Urinary bladder (tissue), 3 donors: ENCODE measurements at regions not wholly inside any gene's neighbourhood (a gene's known extent, or its start where the extent isn't known, plus 50 kb on each side); places are given as distances from the start of the nearest gene placed in this dataset.

Experiments used
- DNase-seq: peaks from one replicate; pipeline ENCODE4 v3.0.0-alpha.2; 2015; ENCODE audit errors: extremely low spot score
- H3K27ac ChIP-seq: one replicate; pipeline ENCODE4 v1.5.1; 2013; ENCODE audit warnings: low read depth, mild to moderate bottlenecking, moderate library complexity
- H3K36me3 ChIP-seq: one replicate; pipeline ENCODE4 v1.6.1; 2013; ENCODE audit warnings: mild to moderate bottlenecking, moderate library complexity; ENCODE audit not compliant: insufficient read depth
- H3K4me1 ChIP-seq: one replicate; pipeline ENCODE4 v1.6.1; 2013; ENCODE audit warnings: mild to moderate bottlenecking, moderate library complexity; ENCODE audit not compliant: insufficient read depth
- H3K4me3 ChIP-seq: one replicate; pipeline ENCODE4 v1.5.1; 2013; ENCODE audit warnings: low read depth, low read length
- WGBS: extraction: QIAGEN DNeasy Blood & Tissue Kit; methylation state at CpG from one replicate; pipeline ENCODE4 v1.1.7; 2013; 5-methylcytosine and 5-hydroxymethylcytosine counted together
- donor health status: healthy with polysubstance abuse.
- donor health status: healthy.

DNA sequence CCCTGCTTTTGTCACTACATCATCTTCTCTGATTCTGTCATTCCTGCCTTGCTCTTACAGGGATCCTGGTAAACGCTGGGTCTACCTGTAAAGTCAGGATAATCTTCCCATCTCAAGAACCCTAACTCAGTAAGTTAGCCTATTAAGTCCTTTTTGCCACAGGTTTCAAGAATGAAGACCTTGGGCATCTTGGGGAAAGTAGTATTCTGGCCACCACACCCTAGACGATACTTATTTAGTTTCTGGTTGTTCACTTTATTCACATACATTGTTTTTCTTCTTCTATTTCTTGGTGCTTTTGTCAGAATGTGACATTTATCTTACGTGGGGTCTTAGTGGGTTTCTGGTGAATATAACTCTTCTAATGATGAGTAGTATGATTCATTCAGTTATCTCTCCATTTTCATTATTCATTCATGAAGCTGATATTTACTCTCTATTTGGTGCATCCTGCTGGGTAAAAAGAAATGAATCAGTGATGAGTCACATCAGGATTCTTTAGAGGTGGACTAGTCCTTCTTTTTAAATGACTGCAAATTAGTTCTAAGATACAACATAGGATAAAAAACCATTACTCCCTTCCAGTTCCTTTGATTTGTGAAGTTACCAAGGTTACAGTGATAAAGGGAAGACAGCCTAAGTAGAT, 514.4 kb upstream of the B3GALT2 start:
- WGBS: 88% methylated on average over 3 of the region's 3 CpGs
- no peak for DNase-seq
- Histone ChIP-seq H3K4me3 (no peak overlapping the region), H3K4me1 (no peaks in the 10 kb centered on the region), H3K27ac (no peak overlapping the region), H3K36me3 (no peaks in the 10 kb centered on the region)

- DNase-seq: no peak
- no peaks in the 10 kb centered on the region for H3K36me3 ChIP-seq
- no peaks in the 10 kb centered on the region for H3K4me1 ChIP-seq
- no peak overlapping the region for H3K4me3 ChIP-seq
- no peak overlapping the region for H3K27ac ChIP-seq
- WGBS: 90% methylated on average over 4 of the region's 4 CpGs
These were observed 512.8 kb upstream of the B3GALT2 start for GRCh38 chr1:193699261-193699660.

GRCh38 chr1:193697776-193698175, 511.4 kb upstream of the B3GALT2 start:
- Histone ChIP-seq H3K4me3 (no peak overlapping the region), H3K4me1 (no peaks in the 10 kb centered on the region), H3K27ac (no peak overlapping the region), H3K36me3 (no peaks in the 10 kb centered on the region)
- 93% methylated on average over 3 of the region's 3 CpGs for WGBS
- DNase-seq: no peak

DNA sequence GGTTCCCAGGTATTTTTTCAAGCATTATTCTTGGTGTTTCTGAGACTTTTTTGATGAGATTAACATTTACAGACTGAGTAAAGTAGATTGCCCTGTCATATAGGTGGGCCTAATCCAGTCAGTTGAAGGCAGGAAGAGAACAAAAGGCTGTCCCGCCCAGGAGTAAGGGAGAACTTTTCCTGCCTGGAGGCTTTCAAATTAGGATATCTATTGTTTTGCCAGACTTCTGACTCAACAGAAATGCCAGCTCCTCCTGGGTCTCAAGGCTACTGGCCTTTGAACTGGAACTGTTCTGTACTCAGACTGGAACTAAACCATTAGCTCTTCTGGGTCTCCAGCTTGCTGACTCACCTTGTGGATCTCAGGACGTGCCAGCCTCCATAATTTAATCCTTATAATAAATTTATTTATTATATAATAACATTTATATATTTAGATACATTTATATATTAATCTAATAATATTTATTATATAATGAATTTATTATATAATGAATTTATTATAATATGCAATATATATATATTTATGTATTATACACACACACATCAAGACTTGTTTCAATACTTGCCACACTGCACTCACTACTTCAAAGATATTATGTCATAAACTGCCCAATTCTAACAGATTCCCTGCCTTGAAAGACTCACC, 510.8 kb upstream of the B3GALT2 start:
- 91% methylated on average over 2 of the region's 2 CpGs for WGBS

GRCh38 chr1:193694741-193695140, 508.3 kb upstream of the B3GALT2 start:
- no peak overlapping the region for H3K27ac ChIP-seq
- no peaks in the 10 kb centered on the region for H3K36me3 ChIP-seq
- no peak for DNase-seq
- H3K4me1 ChIP-seq: no peaks in the 10 kb centered on the region
- WGBS: 91% methylated on average over 1 of the region's 1 CpG
- no peak overlapping the region for H3K4me3 ChIP-seq

More for the DNA sequence above, 510.8 kb upstream of the B3GALT2 start:
- H3K36me3 ChIP-seq: no peaks in the 10 kb centered on the region
- H3K4me3 ChIP-seq: no peak overlapping the region
- no peak for DNase-seq
- no peaks in the 10 kb centered on the region for H3K4me1 ChIP-seq
- H3K27ac ChIP-seq: no peak overlapping the region

DNA sequence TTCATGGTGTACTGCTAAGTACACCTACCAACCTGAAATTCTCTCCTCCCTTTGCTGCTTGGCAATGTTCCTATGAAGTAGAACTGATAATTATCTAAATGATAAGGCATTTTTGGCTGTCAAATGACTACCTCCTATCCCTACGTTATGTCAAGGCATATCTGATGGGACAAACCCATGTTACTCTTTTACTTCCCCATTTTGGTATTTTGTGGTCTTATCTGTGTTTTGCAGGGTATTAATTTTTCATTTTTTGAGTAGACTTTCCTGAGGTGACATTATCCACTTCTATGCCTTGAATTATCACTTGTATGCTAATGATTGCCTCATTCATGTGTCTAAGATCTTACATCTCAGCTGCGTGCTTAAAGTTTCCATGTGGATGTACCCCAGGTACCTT, 499.6 kb upstream of the B3GALT2 start:
- DNase-seq: no peak
- Histone ChIP-seq H3K27ac (no peak overlapping the region), H3K4me3 (no peak overlapping the region), H3K36me3 (no peaks in the 10 kb centered on the region), H3K4me1 (no peaks in the 10 kb centered on the region)
- WGBS: 84% methylated on average over 2 of the region's 2 CpGs

- WGBS: 71% methylated on average over 1 of the region's 1 CpG
- Histone ChIP-seq H3K4me3 (no peak overlapping the region), H3K27ac (no peak overlapping the region), H3K4me1 (no peaks in the 10 kb centered on the region), H3K36me3 (no peaks in the 10 kb centered on the region)
- DNase-seq: no peak
These were observed 495.0 kb upstream of the B3GALT2 start for GRCh38 chr1:193681422-193681821.

DNA sequence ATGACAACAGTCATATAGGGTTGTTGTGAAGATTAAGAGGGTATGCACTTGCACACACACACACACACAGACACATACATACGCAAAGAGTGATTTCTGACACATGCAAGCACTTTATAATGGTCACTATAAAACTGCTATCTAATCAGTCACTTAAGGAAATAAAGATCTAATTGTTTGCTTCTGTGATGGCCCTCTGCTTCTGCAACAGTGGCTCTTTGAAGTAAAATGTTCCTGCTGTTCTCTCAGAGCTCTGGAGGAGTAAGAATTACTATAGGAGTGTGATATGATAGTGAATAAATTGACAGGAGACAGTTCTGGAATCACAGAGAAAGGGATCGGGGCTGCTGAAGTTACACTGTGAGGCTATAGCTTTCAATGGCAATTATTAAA, 494.5 kb upstream of the B3GALT2 start:
- Histone ChIP-seq H3K36me3 (no peaks in the 10 kb centered on the region), H3K4me3 (no peak overlapping the region), H3K27ac (no peak overlapping the region), H3K4me1 (no peaks in the 10 kb centered on the region)
- no peak for DNase-seq
- 35% methylated on average over 2 of the region's 2 CpGs for WGBS

DNA sequence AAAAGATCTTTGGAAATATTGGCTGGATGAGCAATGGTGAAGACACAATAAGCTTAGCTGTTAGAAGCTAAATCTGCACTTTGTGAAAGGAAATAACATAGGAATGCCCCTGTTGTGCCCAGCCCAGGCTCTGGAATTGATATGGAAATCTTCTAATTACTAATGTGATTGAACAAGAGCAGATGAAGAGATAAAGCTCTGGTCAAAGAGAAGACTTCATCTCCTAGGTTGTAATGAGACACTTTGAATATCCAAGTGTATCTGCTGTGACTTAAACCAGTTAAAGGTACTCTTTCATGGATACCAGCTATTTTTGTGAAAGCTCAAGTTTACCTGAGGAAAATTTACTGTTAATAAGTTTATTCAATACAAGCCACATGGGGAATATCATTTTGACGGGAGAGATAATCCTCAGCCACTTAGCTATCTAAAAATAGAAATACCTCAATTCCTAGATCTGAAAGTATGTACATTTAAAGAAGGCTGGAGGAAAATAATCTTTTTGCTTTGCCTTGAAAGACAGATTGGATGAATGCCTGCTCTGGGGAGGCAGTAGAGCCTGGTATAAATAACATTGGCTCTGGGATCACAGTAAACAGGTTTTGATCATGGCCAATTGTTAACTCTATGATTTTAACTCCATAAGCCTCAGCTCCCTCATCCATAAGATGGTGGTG, 494.0 kb upstream of the B3GALT2 start:
- 29% methylated on average over 1 of the region's 1 CpG for WGBS

DNA sequence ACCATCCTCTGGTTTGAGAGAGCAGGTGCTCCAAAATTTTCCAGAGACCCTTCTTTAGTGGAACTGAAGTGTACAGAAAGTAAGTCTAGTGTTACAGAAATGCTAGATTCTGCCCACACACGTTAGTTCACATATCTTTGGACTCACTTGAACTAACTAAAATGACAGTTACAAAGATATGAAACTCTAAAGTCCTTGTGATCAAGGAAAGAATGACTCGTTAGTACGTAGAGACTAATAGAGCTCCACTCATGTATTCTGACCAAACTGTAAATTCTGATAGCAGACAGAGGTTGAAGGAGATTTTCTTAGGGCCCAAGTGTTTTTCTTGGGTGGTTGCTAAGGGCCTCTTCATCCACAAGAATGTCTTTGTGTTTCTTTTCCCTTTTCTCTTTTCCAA, 491.5 kb upstream of the B3GALT2 start:
- Histone ChIP-seq H3K36me3 (no peaks in the 10 kb centered on the region), H3K27ac (no peak overlapping the region), H3K4me3 (no peak overlapping the region), H3K4me1 (no peaks in the 10 kb centered on the region)
- no peak for DNase-seq
- 85% methylated on average over 3 of the region's 3 CpGs for WGBS

More for the DNA sequence above, 494.0 kb upstream of the B3GALT2 start:
- Histone ChIP-seq H3K36me3 (no peaks in the 10 kb centered on the region), H3K27ac (no peak overlapping the region), H3K4me1 (no peaks in the 10 kb centered on the region), H3K4me3 (no peak overlapping the region)
- DNase-seq: no peak

- Histone ChIP-seq H3K4me3 (no peak overlapping the region), H3K36me3 (no peaks in the 10 kb centered on the region), H3K4me1 (no peaks in the 10 kb centered on the region), H3K27ac (no peak overlapping the region)
- whole genome bisulfite sequencing: 51% methylated on average over 2 of the region's 2 CpGs
- no peak for DNase-seq
These were observed 490.7 kb upstream of the B3GALT2 start for GRCh38 chr1:193676996-193677549.

GRCh38 chr1:193674292-193674944, 488.0 kb upstream of the B3GALT2 start:
- WGBS: 79% methylated on average over 7 of the region's 7 CpGs
- Histone ChIP-seq H3K4me1 (no peaks in the 10 kb centered on the region), H3K4me3 (no peak overlapping the region)

GRCh38 chr1:193666485-193667083, 480.2 kb upstream of the B3GALT2 start:
- no peak overlapping the region for H3K4me3 ChIP-seq
- H3K27ac ChIP-seq: no peak overlapping the region
- no peaks in the 10 kb centered on the region for H3K36me3 ChIP-seq
- no peak for DNase-seq
- no peaks in the 10 kb centered on the region for H3K4me1 ChIP-seq
- WGBS: 91% methylated on average over 7 of the region's 7 CpGs

More at GRCh38 chr1:193674292-193674944, 488.0 kb upstream of the B3GALT2 start:
- no peak overlapping the region for H3K27ac ChIP-seq
- no peak for DNase-seq
- H3K36me3 ChIP-seq: no peaks in the 10 kb centered on the region
